ENCODE measurements at regions not wholly inside any gene's neighbourhood (a gene's known extent, or its start where the extent isn't known, plus 50 kb on each side); places are given as distances from the start of the nearest gene placed in this dataset.

- TF ChIP-seq CTCF (IDR thresholded peaks at IDR 0.05) = no peak
- no peak for TF ChIP-seq POLR2A (IDR thresholded peaks at IDR 0.05)
Measured at GRCh38 chr10:94052281-94052680, 58.5 kb downstream of the PLCE1 start.
